ENCODE measurements at regions not wholly inside any gene's neighbourhood (a gene's known extent, or its start where the extent isn't known, plus 50 kb on each side); places are given as distances from the start of the nearest gene placed in this dataset.

GRCh38 chr2:120634533-120634932 lies 101.1 kb upstream of the GLI2 start:
- Histone ChIP-seq H3K9me3 (ENCODE audit: low read depth) (no peaks in the 10 kb centered on the region), H3K27ac (no peak overlapping the region), H3K27me3 (peaks cover 40% of the 10 kb centered on the region), H3K4me3 (no peak overlapping the region), H3K36me3 (no peaks in the 10 kb centered on the region), H3K4me1 (ENCODE audit: low read depth) (no peaks in the 10 kb centered on the region)
- TF ChIP-seq, protein P1, sequence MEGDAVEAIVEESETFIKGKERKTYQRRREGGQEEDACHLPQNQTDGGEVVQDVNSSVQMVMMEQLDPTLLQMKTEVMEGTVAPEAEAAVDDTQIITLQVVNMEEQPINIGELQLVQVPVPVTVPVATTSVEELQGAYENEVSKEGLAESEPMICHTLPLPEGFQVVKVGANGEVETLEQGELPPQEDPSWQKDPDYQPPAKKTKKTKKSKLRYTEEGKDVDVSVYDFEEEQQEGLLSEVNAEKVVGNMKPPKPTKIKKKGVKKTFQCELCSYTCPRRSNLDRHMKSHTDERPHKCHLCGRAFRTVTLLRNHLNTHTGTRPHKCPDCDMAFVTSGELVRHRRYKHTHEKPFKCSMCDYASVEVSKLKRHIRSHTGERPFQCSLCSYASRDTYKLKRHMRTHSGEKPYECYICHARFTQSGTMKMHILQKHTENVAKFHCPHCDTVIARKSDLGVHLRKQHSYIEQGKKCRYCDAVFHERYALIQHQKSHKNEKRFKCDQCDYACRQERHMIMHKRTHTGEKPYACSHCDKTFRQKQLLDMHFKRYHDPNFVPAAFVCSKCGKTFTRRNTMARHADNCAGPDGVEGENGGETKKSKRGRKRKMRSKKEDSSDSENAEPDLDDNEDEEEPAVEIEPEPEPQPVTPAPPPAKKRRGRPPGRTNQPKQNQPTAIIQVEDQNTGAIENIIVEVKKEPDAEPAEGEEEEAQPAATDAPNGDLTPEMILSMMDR (IDR thresholded peaks at IDR 0.05; ENCODE audit: low read depth, low read length): no peak
- DNase-seq (ENCODE audit: low read depth in 1 of 2, low spot score in 1 of 2): no peak

DNA sequence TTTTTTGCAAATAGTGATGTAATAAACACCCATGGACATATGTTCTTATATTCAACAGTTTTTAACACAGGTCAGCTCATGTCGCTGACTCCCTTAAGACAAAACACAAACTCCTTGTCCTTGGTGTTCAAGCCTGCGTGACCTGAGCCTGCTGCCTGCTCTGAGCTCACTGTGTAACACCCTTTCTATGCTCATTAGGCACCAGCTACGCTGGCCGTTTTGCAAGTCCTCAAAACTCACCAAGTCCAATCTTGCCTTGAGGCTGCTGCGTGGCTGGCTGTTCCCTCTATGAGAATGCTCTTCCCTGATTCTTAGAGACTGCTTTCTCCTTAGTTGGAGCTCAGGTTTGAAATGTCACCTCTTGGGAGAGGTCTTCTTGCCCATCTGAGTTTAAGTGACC lies 100.5 kb upstream of the GLI2 start:
- TF ChIP-seq, protein P1 (IDR thresholded peaks at IDR 0.05; ENCODE audit: low read depth, low read length): no peak
- no peaks in the 10 kb centered on the region for H3K36me3 ChIP-seq
- H3K27ac ChIP-seq: no peak overlapping the region
- no peaks in the 10 kb centered on the region for H3K4me1 ChIP-seq (ENCODE audit: low read depth)
- no peaks in the 10 kb centered on the region for H3K9me3 ChIP-seq (ENCODE audit: low read depth)
- peaks cover 33% of the 10 kb centered on the region for H3K27me3 ChIP-seq
- no peak for DNase-seq (ENCODE audit: low read depth in 1 of 2, low spot score in 1 of 2)
- no peak overlapping the region for H3K4me3 ChIP-seq

DNA sequence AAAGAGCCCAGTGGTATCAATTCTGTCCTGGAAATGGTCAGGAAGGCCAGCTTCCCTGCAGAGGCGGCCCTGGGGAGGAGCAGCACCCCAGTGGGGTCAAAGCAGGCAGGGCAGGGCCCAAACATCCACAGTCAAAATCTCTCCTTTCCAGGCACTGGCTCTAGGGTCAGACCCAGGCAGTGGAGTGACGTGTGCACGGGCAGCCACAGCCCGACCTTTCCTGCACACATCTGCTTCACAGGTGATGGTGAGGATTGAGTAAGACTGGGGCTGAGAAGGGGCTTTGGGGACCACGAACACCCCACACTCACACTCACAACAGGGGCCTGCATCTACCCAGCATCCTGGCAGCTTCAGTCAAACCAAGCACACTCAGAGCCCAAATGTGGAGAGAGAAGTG lies 97.8 kb upstream of the GLI2 start:
- no peak for DNase-seq (ENCODE audit: low read depth in 1 of 2, low spot score in 1 of 2)
- no peaks in the 10 kb centered on the region for H3K4me1 ChIP-seq (ENCODE audit: low read depth)
- peaks cover 20% of the 10 kb centered on the region for H3K27me3 ChIP-seq
- no peak overlapping the region for H3K27ac ChIP-seq
- no peaks in the 10 kb centered on the region for H3K9me3 ChIP-seq (ENCODE audit: low read depth)
- H3K4me3 ChIP-seq: no peak overlapping the region
- TF ChIP-seq, protein P1 (IDR thresholded peaks at IDR 0.05; ENCODE audit: low read depth, low read length): no peak
- H3K36me3 ChIP-seq: no peaks in the 10 kb centered on the region

GRCh38 chr2:120638450-120638849 lies 97.2 kb upstream of the GLI2 start:
- H3K4me3 ChIP-seq: no peak overlapping the region
- H3K36me3 ChIP-seq: no peaks in the 10 kb centered on the region
- TF ChIP-seq, protein P1 (IDR thresholded peaks at IDR 0.05; ENCODE audit: low read depth, low read length): no peak
- no peak for DNase-seq (ENCODE audit: low read depth in 1 of 2, low spot score in 1 of 2)
- no peaks in the 10 kb centered on the region for H3K4me1 ChIP-seq (ENCODE audit: low read depth)
- H3K27ac ChIP-seq: no peak overlapping the region
- H3K9me3 ChIP-seq (ENCODE audit: low read depth): no peaks in the 10 kb centered on the region
- peaks cover 16% of the 10 kb centered on the region for H3K27me3 ChIP-seq

GRCh38 chr2:120641366-120641771 lies 94.3 kb upstream of the GLI2 start:
- Histone ChIP-seq H3K27ac (no peak overlapping the region), H3K4me3 (no peak overlapping the region), H3K36me3 (no peaks in the 10 kb centered on the region), H3K9me3 (ENCODE audit: low read depth) (no peaks in the 10 kb centered on the region), H3K4me1 (ENCODE audit: low read depth) (no peaks in the 10 kb centered on the region), H3K27me3 (peaks cover 6% of the 10 kb centered on the region)
- peak in 1 of 2 donors; percentile 77 for DNase-seq (ENCODE audit: low read depth in 1 of 2, low spot score in 1 of 2)
- TF ChIP-seq, protein P1 (IDR thresholded peaks at IDR 0.05; ENCODE audit: low read depth, low read length): no peak

DNA sequence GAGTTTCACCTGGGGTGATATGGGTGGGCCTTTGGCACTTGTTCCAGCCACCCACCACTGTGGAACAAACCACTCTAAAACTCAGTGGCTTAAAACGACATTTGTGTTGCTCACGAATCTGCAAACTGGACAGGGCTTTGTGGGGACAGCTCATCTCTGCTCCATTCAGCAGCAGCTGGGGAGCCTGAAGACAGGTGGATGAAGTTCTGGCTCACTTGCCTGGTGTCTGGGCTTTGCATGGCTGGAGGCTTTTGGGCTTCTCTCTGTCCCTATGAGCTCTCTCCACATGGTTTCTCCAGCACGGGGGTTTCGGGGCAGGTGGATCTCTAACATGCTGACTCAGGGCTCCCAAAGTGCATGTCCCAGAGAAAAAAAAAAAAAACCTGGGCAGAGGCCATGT lies 93.0 kb upstream of the GLI2 start:
- peaks cover 7% of the 10 kb centered on the region for H3K27me3 ChIP-seq

More for the DNA sequence above, 93.0 kb upstream of the GLI2 start:
- no peak for DNase-seq (ENCODE audit: low read depth in 1 of 2, low spot score in 1 of 2)
- TF ChIP-seq, protein P1 (IDR thresholded peaks at IDR 0.05; ENCODE audit: low read depth, low read length): no peak
- H3K27ac ChIP-seq: no peak overlapping the region
- H3K9me3 ChIP-seq (ENCODE audit: low read depth): no peaks in the 10 kb centered on the region
- H3K4me1 ChIP-seq (ENCODE audit: low read depth): no peaks in the 10 kb centered on the region
- no peaks in the 10 kb centered on the region for H3K36me3 ChIP-seq
- H3K4me3 ChIP-seq: no peak overlapping the region

All from cardiac muscle cell (in vitro differentiated cells and primary cell).